ENCODE measurements at regions not wholly inside any gene's neighbourhood (a gene's known extent, or its start where the extent isn't known, plus 50 kb on each side); places are given as distances from the start of the nearest gene placed in this dataset.

DNA sequence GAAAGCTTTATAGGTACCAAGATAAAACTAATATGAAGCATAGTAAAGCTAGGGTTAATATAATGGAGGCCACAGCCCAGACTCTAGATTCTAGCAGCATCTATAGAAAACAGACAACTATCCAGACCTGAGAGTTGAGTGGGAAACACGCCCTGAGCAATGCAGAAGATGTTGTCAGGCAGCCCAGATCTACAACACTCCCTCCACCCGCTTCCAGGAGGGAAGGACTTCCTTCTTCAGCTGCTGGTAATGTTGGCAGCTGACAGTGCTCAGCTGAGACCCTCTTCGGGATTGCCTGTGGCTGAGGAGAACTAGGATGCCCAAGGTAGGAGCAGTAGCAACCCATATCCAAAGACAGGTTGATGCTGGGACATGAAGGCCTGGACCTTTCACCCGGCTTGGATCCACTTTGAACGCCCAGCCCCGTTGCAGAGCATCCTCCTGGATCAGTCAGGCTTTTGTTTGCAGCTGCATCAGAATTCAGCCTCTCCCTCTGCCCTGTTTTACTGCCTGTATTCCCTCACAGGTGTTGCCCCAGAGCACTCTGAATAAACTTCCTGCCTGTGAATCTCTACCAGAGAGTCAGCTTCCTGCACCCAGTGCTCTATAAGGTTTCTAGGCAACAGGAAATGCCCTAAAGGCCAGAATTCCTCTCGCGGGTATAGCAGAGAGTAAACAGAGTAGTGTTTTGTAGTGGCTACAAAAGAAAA lies 174.7 kb upstream of the IL12A start:
- Histone ChIP-seq H3K79me2 (ENCODE audit: insufficient read depth, low read length) (no peaks in the 10 kb centered on the region), H3K9me3 (ENCODE audit: control insufficient read depth in 1 of 2, insufficient read depth in 1 of 2, low read depth in 1 of 2, low read length in 2 of 2) (no peaks in the 10 kb centered on the region), H3K27me3 (ENCODE audit: insufficient read depth, low read length) (no peaks in the 10 kb centered on the region), H3K4me3 (replicated peaks in 1 of 2; ENCODE audit: low read depth in 1 of 2, low read length in 2 of 2) (no peak overlapping the region), H3K36me3 (ENCODE audit: control insufficient read depth in 1 of 2, insufficient read depth in 2 of 2, low read length in 2 of 2) (no peaks in the 10 kb centered on the region), H3K4me1 (ENCODE audit: control insufficient read depth in 1 of 2, insufficient read depth in 2 of 2, low read length in 2 of 2) (no peaks in the 10 kb centered on the region; a peak in 1 of 4 replicates), H4K20me1 (ENCODE audit: insufficient read depth) (no peaks in the 10 kb centered on the region), H3K9me2 (ENCODE audit: insufficient read depth) (no peaks in the 10 kb centered on the region), H3K27ac (ENCODE audit: low read depth, low read length) (no peak overlapping the region), H2AFZ (ENCODE audit: low read depth, low read length, poor library complexity, severe bottlenecking) (no peak overlapping the region), H3K4me2 (ENCODE audit: low read length) (no peak overlapping the region), H3K9ac (ENCODE audit: low read length) (no peak overlapping the region)
- intact Hi-C loops (cut with micrococcal nuclease) = no loop called here
- ChIA-PET POLR2A (no interaction called here), CTCF (interaction anchor here (1.2 to 1.3 kb wide), 2 partner anchors 8 to 11 kb away, joined by 3 read pairs; no protein-coding TSS in a partner anchor), RAD21 (ENCODE audit: low non-redundant PET in 1 of 2, low total read pairs in 2 of 2, uncharacterized antibody in 2 of 2, unreplicated experiment in 2 of 2) (no interaction called here)
- BruUV-seq (replicated peaks) = no TSS peak
- no peak for DNase-seq (ENCODE audit: low read depth, low spot score)
- TF ChIP-seq CBX3 (IDR thresholded peaks at IDR 0.05; ENCODE audit: low read depth) (no peak), EGR1 (IDR thresholded peaks at IDR 0.05; ENCODE audit: low read depth) (no peak), RAD21 (IDR thresholded peaks at IDR 0.05; ENCODE audit: low read depth) (no peak), POLR2A (IDR thresholded peaks at IDR 0.05; ENCODE audit: borderline replicate concordance, extremely low read depth, insufficient read depth, insufficient read length) (no peak), JUND (IDR thresholded peaks at IDR 0.05) (no peak), SIN3A (IDR thresholded peaks at IDR 0.05; ENCODE audit: low read depth) (no peak), EZH2phosphoT487 (IDR thresholded peaks at IDR 0.05; ENCODE audit: borderline replicate concordance) (no peak), ZNF274 (IDR thresholded peaks at IDR 0.05; ENCODE audit: low read depth, low read length) (no peak), FOSL1 (IDR thresholded peaks at IDR 0.05; ENCODE audit: low read depth) (no peak), SP1 (IDR thresholded peaks at IDR 0.05; ENCODE audit: low read depth) (no peak), TCF7L2 (IDR thresholded peaks at IDR 0.05; ENCODE audit: borderline replicate concordance, extremely low read depth, insufficient read depth, insufficient read length) (no peak), ZFX (IDR thresholded peaks at IDR 0.05) (no peak), POLR2AphosphoS5 (IDR thresholded peaks at IDR 0.05; ENCODE audit: low read depth, low read length) (no peak)
- TF ChIP-seq, protein P1, sequence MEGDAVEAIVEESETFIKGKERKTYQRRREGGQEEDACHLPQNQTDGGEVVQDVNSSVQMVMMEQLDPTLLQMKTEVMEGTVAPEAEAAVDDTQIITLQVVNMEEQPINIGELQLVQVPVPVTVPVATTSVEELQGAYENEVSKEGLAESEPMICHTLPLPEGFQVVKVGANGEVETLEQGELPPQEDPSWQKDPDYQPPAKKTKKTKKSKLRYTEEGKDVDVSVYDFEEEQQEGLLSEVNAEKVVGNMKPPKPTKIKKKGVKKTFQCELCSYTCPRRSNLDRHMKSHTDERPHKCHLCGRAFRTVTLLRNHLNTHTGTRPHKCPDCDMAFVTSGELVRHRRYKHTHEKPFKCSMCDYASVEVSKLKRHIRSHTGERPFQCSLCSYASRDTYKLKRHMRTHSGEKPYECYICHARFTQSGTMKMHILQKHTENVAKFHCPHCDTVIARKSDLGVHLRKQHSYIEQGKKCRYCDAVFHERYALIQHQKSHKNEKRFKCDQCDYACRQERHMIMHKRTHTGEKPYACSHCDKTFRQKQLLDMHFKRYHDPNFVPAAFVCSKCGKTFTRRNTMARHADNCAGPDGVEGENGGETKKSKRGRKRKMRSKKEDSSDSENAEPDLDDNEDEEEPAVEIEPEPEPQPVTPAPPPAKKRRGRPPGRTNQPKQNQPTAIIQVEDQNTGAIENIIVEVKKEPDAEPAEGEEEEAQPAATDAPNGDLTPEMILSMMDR (IDR thresholded peaks at IDR 0.05 in 2 of 3, conservative IDR thresholded peaks at IDR 0.05 in 1 of 3; ENCODE audit: borderline replicate concordance in 1 of 3, insufficient read depth in 1 of 3, low read depth in 2 of 3, low read length in 2 of 3) = no peak
- TF ChIP-seq, protein P2, sequence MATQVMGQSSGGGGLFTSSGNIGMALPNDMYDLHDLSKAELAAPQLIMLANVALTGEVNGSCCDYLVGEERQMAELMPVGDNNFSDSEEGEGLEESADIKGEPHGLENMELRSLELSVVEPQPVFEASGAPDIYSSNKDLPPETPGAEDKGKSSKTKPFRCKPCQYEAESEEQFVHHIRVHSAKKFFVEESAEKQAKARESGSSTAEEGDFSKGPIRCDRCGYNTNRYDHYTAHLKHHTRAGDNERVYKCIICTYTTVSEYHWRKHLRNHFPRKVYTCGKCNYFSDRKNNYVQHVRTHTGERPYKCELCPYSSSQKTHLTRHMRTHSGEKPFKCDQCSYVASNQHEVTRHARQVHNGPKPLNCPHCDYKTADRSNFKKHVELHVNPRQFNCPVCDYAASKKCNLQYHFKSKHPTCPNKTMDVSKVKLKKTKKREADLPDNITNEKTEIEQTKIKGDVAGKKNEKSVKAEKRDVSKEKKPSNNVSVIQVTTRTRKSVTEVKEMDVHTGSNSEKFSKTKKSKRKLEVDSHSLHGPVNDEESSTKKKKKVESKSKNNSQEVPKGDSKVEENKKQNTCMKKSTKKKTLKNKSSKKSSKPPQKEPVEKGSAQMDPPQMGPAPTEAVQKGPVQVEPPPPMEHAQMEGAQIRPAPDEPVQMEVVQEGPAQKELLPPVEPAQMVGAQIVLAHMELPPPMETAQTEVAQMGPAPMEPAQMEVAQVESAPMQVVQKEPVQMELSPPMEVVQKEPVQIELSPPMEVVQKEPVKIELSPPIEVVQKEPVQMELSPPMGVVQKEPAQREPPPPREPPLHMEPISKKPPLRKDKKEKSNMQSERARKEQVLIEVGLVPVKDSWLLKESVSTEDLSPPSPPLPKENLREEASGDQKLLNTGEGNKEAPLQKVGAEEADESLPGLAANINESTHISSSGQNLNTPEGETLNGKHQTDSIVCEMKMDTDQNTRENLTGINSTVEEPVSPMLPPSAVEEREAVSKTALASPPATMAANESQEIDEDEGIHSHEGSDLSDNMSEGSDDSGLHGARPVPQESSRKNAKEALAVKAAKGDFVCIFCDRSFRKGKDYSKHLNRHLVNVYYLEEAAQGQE (IDR thresholded peaks at IDR 0.05; ENCODE audit: low read depth) = no peak
- TF ChIP-seq, protein P3, sequence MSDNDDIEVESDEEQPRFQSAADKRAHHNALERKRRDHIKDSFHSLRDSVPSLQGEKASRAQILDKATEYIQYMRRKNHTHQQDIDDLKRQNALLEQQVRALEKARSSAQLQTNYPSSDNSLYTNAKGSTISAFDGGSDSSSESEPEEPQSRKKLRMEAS (IDR thresholded peaks at IDR 0.05) = no peak
- ATAC-seq = no peak

All from HCT116 (cell line).